Right cardiac atrium (tissue), 5 donors: ENCODE measurements at regions not wholly inside any gene's neighbourhood (a gene's known extent, or its start where the extent isn't known, plus 50 kb on each side); places are given as distances from the start of the nearest gene placed in this dataset.

Experiments
- ATAC-seq, 2 donors: fragments of 200-7000 bp; cut with Tn5 transposase; one replicate each; pipeline versions ENCODE4 v1.8.0 to v1.9.1; 2020; ENCODE audit warnings: moderate library complexity in 2 of 2, mild to moderate bottlenecking in 1 of 2
- DNase-seq, 3 donors: peaks; one replicate each; pipeline ENCODE4 v3.0.0-alpha.2; 2020
- H3K27ac ChIP-seq: one replicate; pipeline ENCODE4 v1.5.1; 2013; ENCODE audit warnings: mild to moderate bottlenecking, low read length, control low read depth, moderate library complexity
- H3K27me3 ChIP-seq: one replicate; pipeline ENCODE4 v1.6.1; 2013; ENCODE audit not compliant: control insufficient read depth, insufficient read depth
- H3K4me1 ChIP-seq: one replicate; pipeline ENCODE4 v1.6.1; 2013; ENCODE audit warnings: low read length; ENCODE audit not compliant: control insufficient read depth, insufficient read depth
- H3K4me3 ChIP-seq: one replicate; pipeline ENCODE4 v1.5.1; 2013; ENCODE audit warnings: low read length, control low read depth
- H3K9me3 ChIP-seq: one replicate; pipeline ENCODE4 v1.6.1; 2013; ENCODE audit warnings: low read length; ENCODE audit not compliant: control insufficient read depth
- WGBS: extraction: QIAGEN DNeasy Blood & Tissue Kit; methylation state at CpG from one replicate; pipeline ENCODE4 v1.1.7; 2013; 5-methylcytosine and 5-hydroxymethylcytosine counted together
- intact Hi-C, 4 donors: fragments of 100-400 bp; cut with DNase I; formaldehyde crosslinking; loops; one replicate each; pipeline versions ENCODE4 v1.11.0 to v1.14.0; 2022 to 2023
- donor health status: healthy with polysubstance abuse.
- donor health status: DM: no; HTN: yes; CAD: no.
- donor health status: DM: no; HTN: no; CAD: no.
- donor health status: DM: no; HTN: yes; CAD: no; lungs with severe emphysema.
- donor health status: DM: yes; HTN: yes; CAD: no.

GRCh38 chr4:147340111-147340510, 140.8 kb upstream of the EDNRA start:
- 65% methylated on average over 1 of the region's 1 CpG for WGBS
- no peak for ATAC-seq
- no peak overlapping the region for H3K27ac ChIP-seq

GRCh38 chr4:147340591-147341120, 140.2 kb upstream of the EDNRA start:
- Histone ChIP-seq H3K4me1 (no peaks in the 10 kb centered on the region), H3K9me3 (no peaks in the 10 kb centered on the region), H3K4me3 (no peak overlapping the region), H3K27ac (no peak overlapping the region), H3K27me3 (no peaks in the 10 kb centered on the region)
- no peak for DNase-seq
- intact Hi-C loops = no loop called here
- no peak for ATAC-seq
- WGBS = 69% methylated on average over 3 of the region's 3 CpGs

More at GRCh38 chr4:147340111-147340510, 140.8 kb upstream of the EDNRA start:
- intact Hi-C loops = no loop called here
- no peaks in the 10 kb centered on the region for H3K27me3 ChIP-seq
- no peaks in the 10 kb centered on the region for H3K4me1 ChIP-seq
- H3K4me3 ChIP-seq = no peak overlapping the region
- DNase-seq = no peak
- H3K9me3 ChIP-seq = no peaks in the 10 kb centered on the region

- DNase-seq = no peak
- Histone ChIP-seq H3K4me3 (no peak overlapping the region), H3K27me3 (no peaks in the 10 kb centered on the region), H3K4me1 (no peaks in the 10 kb centered on the region), H3K27ac (no peak overlapping the region), H3K9me3 (no peaks in the 10 kb centered on the region)
- ATAC-seq = no peak
- intact Hi-C loops = no loop called here
- 70% methylated on average over 1 of the region's 1 CpG for WGBS
Observed at GRCh38 chr4:147343692-147344091, 137.2 kb upstream of the EDNRA start.

- no peak for ATAC-seq
- H3K4me3 ChIP-seq = no peak overlapping the region
- WGBS = 48% methylated on average over 1 of the region's 1 CpG
Observed at GRCh38 chr4:147345662-147346061, 135.2 kb upstream of the EDNRA start.

GRCh38 chr4:147347217-147347616, 133.7 kb upstream of the EDNRA start:
- ATAC-seq = no peak
- no peaks in the 10 kb centered on the region for H3K9me3 ChIP-seq
- no peak overlapping the region for H3K4me3 ChIP-seq
- no peak for DNase-seq
- no peaks in the 10 kb centered on the region for H3K4me1 ChIP-seq
- H3K27ac ChIP-seq = no peak overlapping the region
- intact Hi-C loops = no loop called here
- H3K27me3 ChIP-seq = no peaks in the 10 kb centered on the region
- WGBS = 81% methylated on average over 8 of the region's 8 CpGs

More at GRCh38 chr4:147345662-147346061, 135.2 kb upstream of the EDNRA start:
- Histone ChIP-seq H3K4me1 (no peaks in the 10 kb centered on the region), H3K9me3 (no peaks in the 10 kb centered on the region), H3K27ac (no peak overlapping the region), H3K27me3 (no peaks in the 10 kb centered on the region)
- intact Hi-C loops = no loop called here
- no peak for DNase-seq

GRCh38 chr4:147349193-147349592, 131.7 kb upstream of the EDNRA start:
- Histone ChIP-seq H3K4me3 (no peak overlapping the region), H3K27me3 (no peaks in the 10 kb centered on the region), H3K4me1 (no peaks in the 10 kb centered on the region), H3K9me3 (no peaks in the 10 kb centered on the region), H3K27ac (no peak overlapping the region)
- intact Hi-C loops = no loop called here
- no peak for DNase-seq
- WGBS = 78% methylated on average over 3 of the region's 3 CpGs
- no peak for ATAC-seq

- intact Hi-C loops = no loop called here
Observed at GRCh38 chr4:147351083-147351787, 129.7 kb upstream of the EDNRA start.

GRCh38 chr4:147354237-147354636, 126.7 kb upstream of the EDNRA start:
- intact Hi-C loops = no loop called here
- H3K27me3 ChIP-seq = no peaks in the 10 kb centered on the region
- WGBS = 49% methylated on average over 1 of the region's 1 CpG
- DNase-seq (no peak), ATAC-seq (no peak)
- no peak overlapping the region for H3K4me3 ChIP-seq
- no peaks in the 10 kb centered on the region for H3K9me3 ChIP-seq
- H3K4me1 ChIP-seq = no peaks in the 10 kb centered on the region
- H3K27ac ChIP-seq = no peak overlapping the region

More at GRCh38 chr4:147351083-147351787, 129.7 kb upstream of the EDNRA start:
- ATAC-seq (no peak), DNase-seq (no peak)
- no peak overlapping the region for H3K27ac ChIP-seq
- H3K27me3 ChIP-seq = no peaks in the 10 kb centered on the region
- 96% methylated on average over 5 of the region's 5 CpGs for WGBS
- no peaks in the 10 kb centered on the region for H3K4me1 ChIP-seq
- H3K4me3 ChIP-seq = no peak overlapping the region
- no peaks in the 10 kb centered on the region for H3K9me3 ChIP-seq

GRCh38 chr4:147355032-147355656, 125.8 kb upstream of the EDNRA start:
- no peaks in the 10 kb centered on the region for H3K27me3 ChIP-seq
- no peaks in the 10 kb centered on the region for H3K9me3 ChIP-seq
- H3K4me1 ChIP-seq = no peaks in the 10 kb centered on the region
- no peak overlapping the region for H3K4me3 ChIP-seq
- intact Hi-C loops = no loop called here
- no peak overlapping the region for H3K27ac ChIP-seq
- 39% methylated on average over 3 of the region's 3 CpGs for WGBS
- no peak for DNase-seq
- ATAC-seq = no peak

GRCh38 chr4:147355847-147356246, 125.0 kb upstream of the EDNRA start:
- intact Hi-C loops = no loop called here
- DNase-seq (no peak), ATAC-seq (no peak)
- no peak overlapping the region for H3K4me3 ChIP-seq
- no peak overlapping the region for H3K27ac ChIP-seq
- no peaks in the 10 kb centered on the region for H3K4me1 ChIP-seq
- H3K9me3 ChIP-seq = no peaks in the 10 kb centered on the region
- WGBS = 66% methylated on average over 1 of the region's 1 CpG
- no peaks in the 10 kb centered on the region for H3K27me3 ChIP-seq

GRCh38 chr4:147360301-147360700, 120.6 kb upstream of the EDNRA start:
- H3K4me3 ChIP-seq = no peak overlapping the region
- ATAC-seq (no peak), DNase-seq (no peak)
- H3K4me1 ChIP-seq = peaks cover 10% of the 10 kb centered on the region
- H3K27me3 ChIP-seq = no peaks in the 10 kb centered on the region
- H3K9me3 ChIP-seq = no peaks in the 10 kb centered on the region
- 56% methylated on average over 3 of the region's 3 CpGs for WGBS
- intact Hi-C loops = no loop called here
- H3K27ac ChIP-seq = no peak overlapping the region
